Erythroblast (primary cell): ENCODE measurements at regions not wholly inside any gene's neighbourhood (a gene's known extent, or its start where the extent isn't known, plus 50 kb on each side); places are given as distances from the start of the nearest gene placed in this dataset.

Experiments used
- GATA1 ChIP-seq: IDR thresholded peaks from 2 replicates; pipeline ENCODE4 v1.6.1; 2011; ENCODE audit warnings: low read depth, mild to moderate bottlenecking, control low read depth, low read length, moderate library complexity
- POLR2A ChIP-seq: IDR thresholded peaks from 2 replicates; pipeline ENCODE4 v1.6.1; 2011; ENCODE audit warnings: mild to moderate bottlenecking, low read length

- no peak for TF ChIP-seq POLR2A
- TF ChIP-seq GATA1: no peak
Observed at GRCh38 chr1:84754386-84754703, 64.1 kb upstream of the SSX2IP start.
